Uterus (tissue), 2 donors: ENCODE measurements at regions not wholly inside any gene's neighbourhood (a gene's known extent, or its start where the extent isn't known, plus 50 kb on each side); places are given as distances from the start of the nearest gene placed in this dataset.

Experiments
- CTCF ChIP-seq, 4 experiments: fragments of 200-600 bp in 2 of 4; fragments of 450-650 bp in 2 of 4; sonication (generic) in 2 of 4; IDR thresholded peaks; one replicate each; pipeline ENCODE4 v1.5.1; 2016 to 2019; ENCODE audit warnings: antibody characterized with exemption in 4 of 4, mild to moderate bottlenecking in 2 of 4, moderate library complexity in 1 of 4
- POLR2A ChIP-seq, 2 donors: fragments of 450-650 bp; IDR thresholded peaks; one replicate each; pipeline ENCODE4 v1.6.1; 2016; ENCODE audit warnings: antibody characterized with exemption in 2 of 2, mild to moderate bottlenecking in 1 of 2, moderate library complexity in 1 of 2

DNA sequence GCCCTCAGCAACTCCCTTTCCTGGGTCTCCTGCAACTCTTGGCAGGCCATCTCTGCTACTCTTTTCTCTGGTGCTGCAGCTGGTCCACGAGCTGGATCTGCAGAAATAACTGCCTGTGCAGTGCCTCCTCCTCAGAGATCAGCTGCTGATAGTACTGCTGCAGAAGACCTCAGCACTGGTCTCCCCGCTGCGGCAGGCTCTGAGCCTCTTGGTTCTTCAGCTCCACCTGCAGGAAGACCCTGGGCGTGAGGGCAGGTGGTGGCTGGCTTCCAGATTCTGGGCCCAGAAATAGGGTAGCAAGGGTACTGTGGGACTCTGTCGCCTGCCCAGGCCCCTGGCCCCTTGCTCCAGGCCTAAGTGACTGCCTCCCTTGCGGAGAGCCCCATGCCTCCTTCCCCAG is 79.7 kb upstream of the C2CD4B start:
- TF ChIP-seq CTCF (IDR thresholded peaks at IDR 0.05) (no peak), POLR2A (IDR thresholded peaks at IDR 0.05) (no peak)
